ENCODE measurements at regions not wholly inside any gene's neighbourhood (a gene's known extent, or its start where the extent isn't known, plus 50 kb on each side); places are given as distances from the start of the nearest gene placed in this dataset.
A peak's percentile ranks its signal among the peaks of the same experiment; 100 is the strongest.

DNA sequence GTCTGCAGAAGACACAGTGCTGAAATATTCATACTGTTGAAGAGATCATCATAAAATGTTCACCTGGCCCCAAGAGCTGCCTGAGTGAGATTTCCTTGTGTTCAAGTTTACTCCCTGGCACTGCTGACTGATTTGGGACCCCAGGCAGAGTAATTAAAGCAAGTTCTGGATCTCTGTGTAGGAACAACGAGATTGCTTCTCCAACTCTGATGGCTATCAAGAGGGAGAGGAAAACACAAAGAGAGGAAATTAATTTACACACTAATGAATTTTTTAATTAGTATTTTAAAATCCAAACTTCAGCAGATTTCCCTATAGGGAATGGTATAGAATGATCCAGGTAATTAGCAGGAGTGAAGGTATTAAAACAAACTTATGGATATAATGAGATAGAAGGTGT lies 711.8 kb downstream of the DCDC2C start:
- TF ChIP-seq CTCF (conservative IDR thresholded peaks at IDR 0.05), result no peak
- DNase-seq (ENCODE audit: low read depth, low spot score), result no peak
- no peaks in the 10 kb centered on the region for H3K27me3 Mint-ChIP-seq (ENCODE audit: low read depth)
- H3K27ac Mint-ChIP-seq (ENCODE audit: unreplicated experiment), result no peak overlapping the region
- peaks cover 27% of the 10 kb centered on the region for H3K4me1 Mint-ChIP-seq
- H3K36me3 Mint-ChIP-seq (ENCODE audit: low read depth), result no peaks in the 10 kb centered on the region
- H3K9me3 Mint-ChIP-seq, result peaks cover 8% of the 10 kb centered on the region
- H3K4me3 Mint-ChIP-seq, result no peak overlapping the region

DNA sequence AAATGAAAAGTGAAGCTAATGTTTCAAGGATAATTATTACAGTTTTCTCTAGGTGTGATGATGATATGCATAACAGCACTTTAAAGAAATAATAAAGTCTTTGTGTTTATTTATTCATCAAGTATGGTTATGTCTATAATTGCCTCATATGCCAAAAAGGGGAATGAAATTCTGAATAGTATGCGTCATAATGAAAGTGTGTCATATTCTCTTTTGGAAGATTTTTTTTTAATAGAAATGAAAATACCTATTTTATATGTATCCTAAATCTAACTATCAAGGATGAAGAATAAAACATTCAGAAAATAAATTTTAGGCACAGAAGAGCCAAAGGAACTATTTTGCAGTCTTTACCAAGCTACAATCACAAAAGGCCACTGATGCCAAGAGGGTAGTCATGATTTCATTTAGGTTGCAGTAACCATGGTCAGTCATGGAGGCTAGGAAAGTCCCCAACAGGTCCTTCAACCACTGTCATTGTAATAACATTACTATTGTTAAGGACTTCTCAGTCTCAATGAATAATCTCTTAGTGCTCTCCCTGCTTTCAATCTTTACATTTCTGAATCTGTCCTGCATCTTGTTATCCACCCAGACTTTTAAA lies 712.5 kb downstream of the DCDC2C start:
- Mint-ChIP-seq H3K27me3 (ENCODE audit: low read depth) (no peaks in the 10 kb centered on the region), H3K4me1 (peaks cover 28% of the 10 kb centered on the region), H3K9me3 (peaks cover 8% of the 10 kb centered on the region), H3K36me3 (ENCODE audit: low read depth) (no peaks in the 10 kb centered on the region), H3K27ac (ENCODE audit: unreplicated experiment) (peak overlapping the region; percentile 16), H3K4me3 (no peak overlapping the region)
- no peak for DNase-seq (ENCODE audit: low read depth, low spot score)
- no peak for TF ChIP-seq CTCF (conservative IDR thresholded peaks at IDR 0.05)

GRCh38 chr2:4416431-4416830 lies 713.1 kb downstream of the DCDC2C start:
- no peak for DNase-seq (ENCODE audit: low read depth, low spot score)
- Mint-ChIP-seq H3K9me3 (peaks cover 8% of the 10 kb centered on the region), H3K27me3 (ENCODE audit: low read depth) (no peaks in the 10 kb centered on the region), H3K4me1 (peaks cover 26% of the 10 kb centered on the region), H3K36me3 (ENCODE audit: low read depth) (no peaks in the 10 kb centered on the region), H3K4me3 (no peak overlapping the region), H3K27ac (ENCODE audit: unreplicated experiment) (peak overlapping the region; percentile 16)
- no peak for TF ChIP-seq CTCF (conservative IDR thresholded peaks at IDR 0.05)

GRCh38 chr2:4417771-4418170 lies 714.4 kb downstream of the DCDC2C start:
- H3K4me1 Mint-ChIP-seq, result peaks cover 25% of the 10 kb centered on the region
- no peak for DNase-seq (ENCODE audit: low read depth, low spot score)
- H3K9me3 Mint-ChIP-seq, result peaks cover 10% of the 10 kb centered on the region
- H3K36me3 Mint-ChIP-seq (ENCODE audit: low read depth), result no peaks in the 10 kb centered on the region
- no peaks in the 10 kb centered on the region for H3K27me3 Mint-ChIP-seq (ENCODE audit: low read depth)
- TF ChIP-seq CTCF (conservative IDR thresholded peaks at IDR 0.05), result no peak
- no peak overlapping the region for H3K4me3 Mint-ChIP-seq
- no peak overlapping the region for H3K27ac Mint-ChIP-seq (ENCODE audit: unreplicated experiment)

GRCh38 chr2:4420032-4420431 lies 716.7 kb downstream of the DCDC2C start:
- TF ChIP-seq CTCF (conservative IDR thresholded peaks at IDR 0.05), result peak; percentile 43
- Mint-ChIP-seq H3K27me3 (ENCODE audit: low read depth) (no peaks in the 10 kb centered on the region), H3K9me3 (peaks cover 10% of the 10 kb centered on the region), H3K4me1 (peaks cover 25% of the 10 kb centered on the region), H3K4me3 (no peak overlapping the region), H3K27ac (ENCODE audit: unreplicated experiment) (no peak overlapping the region), H3K36me3 (ENCODE audit: low read depth) (no peaks in the 10 kb centered on the region)
- no peak for DNase-seq (ENCODE audit: low read depth, low spot score)

Measured in neural crest cell (in vitro differentiated cells).